ENCODE measurements at regions not wholly inside any gene's neighbourhood (a gene's known extent, or its start where the extent isn't known, plus 50 kb on each side); places are given as distances from the start of the nearest gene placed in this dataset.

DNA sequence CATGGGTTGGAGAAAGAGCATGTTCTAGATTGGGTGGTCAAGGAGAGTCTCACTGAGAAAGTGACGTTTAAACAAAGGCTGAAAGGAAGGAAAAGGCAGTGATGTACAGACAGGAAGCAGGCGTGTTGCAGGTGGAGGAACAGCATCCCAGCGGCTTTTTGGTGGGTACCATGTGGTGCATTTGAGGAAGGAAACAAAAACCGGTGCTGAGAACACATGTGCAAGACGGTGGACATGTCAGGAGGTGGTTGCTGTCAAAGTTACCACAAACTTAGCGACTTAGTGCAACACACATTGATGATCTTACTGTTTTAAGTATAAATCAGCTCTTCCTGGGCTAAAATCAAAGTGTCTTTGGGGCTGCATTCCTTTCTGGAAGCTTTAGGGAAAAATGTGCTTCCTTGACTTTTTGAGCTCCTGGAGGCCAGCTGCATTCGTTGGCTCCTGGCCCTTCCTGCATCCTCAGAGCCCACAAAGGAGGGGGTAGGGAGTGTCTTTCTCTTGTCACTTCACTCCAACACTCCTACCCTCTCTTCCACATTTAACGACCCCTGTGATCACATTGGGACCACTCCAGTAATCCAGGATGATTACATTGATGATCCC is 380.6 kb downstream of the FBXO15 start (continued):
- TF ChIP-seq CREB5 (CRISPR knock-in tag; IDR thresholded peaks at IDR 0.05; ENCODE audit: low read depth) (no peak), RARB (CRISPR knock-in tag; IDR thresholded peaks at IDR 0.05) (no peak), ZFP3 (CRISPR knock-in tag; IDR thresholded peaks at IDR 0.05) (no peak), ZFP30 (CRISPR knock-in tag; IDR thresholded peaks at IDR 0.05) (no peak), ZNF70 (CRISPR knock-in tag; IDR thresholded peaks at IDR 0.05) (no peak), ZNF8 (CRISPR knock-in tag; IDR thresholded peaks at IDR 0.05) (no peak), ISL1 (CRISPR knock-in tag; IDR thresholded peaks at IDR 0.05) (no peak), ZC3H10 (CRISPR knock-in tag; IDR thresholded peaks at IDR 0.05) (no peak), GLIS3 (CRISPR knock-in tag; IDR thresholded peaks at IDR 0.05) (no peak)
- TF ChIP-seq, protein P1, sequence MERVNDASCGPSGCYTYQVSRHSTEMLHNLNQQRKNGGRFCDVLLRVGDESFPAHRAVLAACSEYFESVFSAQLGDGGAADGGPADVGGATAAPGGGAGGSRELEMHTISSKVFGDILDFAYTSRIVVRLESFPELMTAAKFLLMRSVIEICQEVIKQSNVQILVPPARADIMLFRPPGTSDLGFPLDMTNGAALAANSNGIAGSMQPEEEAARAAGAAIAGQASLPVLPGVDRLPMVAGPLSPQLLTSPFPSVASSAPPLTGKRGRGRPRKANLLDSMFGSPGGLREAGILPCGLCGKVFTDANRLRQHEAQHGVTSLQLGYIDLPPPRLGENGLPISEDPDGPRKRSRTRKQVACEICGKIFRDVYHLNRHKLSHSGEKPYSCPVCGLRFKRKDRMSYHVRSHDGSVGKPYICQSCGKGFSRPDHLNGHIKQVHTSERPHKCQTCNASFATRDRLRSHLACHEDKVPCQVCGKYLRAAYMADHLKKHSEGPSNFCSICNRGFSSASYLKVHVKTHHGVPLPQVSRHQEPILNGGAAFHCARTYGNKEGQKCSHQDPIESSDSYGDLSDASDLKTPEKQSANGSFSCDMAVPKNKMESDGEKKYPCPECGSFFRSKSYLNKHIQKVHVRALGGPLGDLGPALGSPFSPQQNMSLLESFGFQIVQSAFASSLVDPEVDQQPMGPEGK (CRISPR knock-in tag; IDR thresholded peaks at IDR 0.05; ENCODE audit: borderline replicate concordance) = no peak
- TF ChIP-seq, protein P2, sequence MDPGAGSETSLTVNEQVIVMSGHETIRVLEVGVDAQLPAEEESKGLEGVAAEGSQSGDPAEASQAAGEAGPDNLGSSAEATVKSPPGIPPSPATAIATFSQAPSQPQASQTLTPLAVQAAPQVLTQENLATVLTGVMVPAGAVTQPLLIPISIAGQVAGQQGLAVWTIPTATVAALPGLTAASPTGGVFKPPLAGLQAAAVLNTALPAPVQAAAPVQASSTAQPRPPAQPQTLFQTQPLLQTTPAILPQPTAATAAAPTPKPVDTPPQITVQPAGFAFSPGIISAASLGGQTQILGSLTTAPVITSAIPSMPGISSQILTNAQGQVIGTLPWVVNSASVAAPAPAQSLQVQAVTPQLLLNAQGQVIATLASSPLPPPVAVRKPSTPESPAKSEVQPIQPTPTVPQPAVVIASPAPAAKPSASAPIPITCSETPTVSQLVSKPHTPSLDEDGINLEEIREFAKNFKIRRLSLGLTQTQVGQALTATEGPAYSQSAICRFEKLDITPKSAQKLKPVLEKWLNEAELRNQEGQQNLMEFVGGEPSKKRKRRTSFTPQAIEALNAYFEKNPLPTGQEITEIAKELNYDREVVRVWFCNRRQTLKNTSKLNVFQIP (CRISPR knock-in tag; IDR thresholded peaks at IDR 0.05; ENCODE audit: borderline replicate concordance, low read depth) = no peak

DNA sequence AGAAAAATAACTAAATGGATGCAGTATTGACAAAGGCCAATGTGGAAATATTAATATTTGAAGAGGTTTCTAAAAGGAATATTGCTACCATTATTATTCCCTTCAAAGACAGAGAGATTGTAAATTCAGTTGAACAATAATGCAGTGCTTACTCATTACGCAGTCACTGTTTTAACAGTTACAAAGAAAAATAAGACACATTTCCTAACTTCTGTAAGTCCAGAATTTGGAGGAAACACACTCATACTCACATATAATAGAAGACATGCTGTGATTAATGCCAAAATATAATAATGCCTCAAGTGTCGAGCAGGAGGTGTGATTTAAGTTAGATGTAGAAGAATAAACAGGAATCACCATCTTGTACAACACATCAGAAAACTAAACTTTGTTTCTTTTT is 389.2 kb downstream of the FBXO15 start:
- ATAC-seq = no peak
- TF ChIP-seq TCF4 (CRISPR knock-in tag; IDR thresholded peaks at IDR 0.05; ENCODE audit: borderline replicate concordance) = no peak
- no peak for TF ChIP-seq TOX (CRISPR knock-in tag; IDR thresholded peaks at IDR 0.05; ENCODE audit: borderline replicate concordance)
- no peak for TF ChIP-seq OSR1 (CRISPR knock-in tag; IDR thresholded peaks at IDR 0.05)
- no peak for TF ChIP-seq SNAI2 (CRISPR knock-in tag; IDR thresholded peaks at IDR 0.05)
- TF ChIP-seq, protein P1 (CRISPR knock-in tag; IDR thresholded peaks at IDR 0.05; ENCODE audit: borderline replicate concordance) = no peak
- no peak for TF ChIP-seq CREB5 (CRISPR knock-in tag; IDR thresholded peaks at IDR 0.05; ENCODE audit: low read depth)
- TF ChIP-seq TSHZ2 (CRISPR knock-in tag; IDR thresholded peaks at IDR 0.05) = no peak
- TF ChIP-seq, protein P2 (CRISPR knock-in tag; IDR thresholded peaks at IDR 0.05; ENCODE audit: borderline replicate concordance, low read depth) = no peak
- TF ChIP-seq ZNF70 (CRISPR knock-in tag; IDR thresholded peaks at IDR 0.05) = no peak
- TF ChIP-seq ARNTL (CRISPR knock-in tag; IDR thresholded peaks at IDR 0.05; ENCODE audit: borderline replicate concordance, low read depth) = no peak
- no peak for TF ChIP-seq RARB (CRISPR knock-in tag; IDR thresholded peaks at IDR 0.05)
- no peak for TF ChIP-seq PPARA (CRISPR knock-in tag; IDR thresholded peaks at IDR 0.05; ENCODE audit: borderline replicate concordance)
- no peak for TF ChIP-seq GLIS3 (CRISPR knock-in tag; IDR thresholded peaks at IDR 0.05)
- no peak for TF ChIP-seq CSDC2 (CRISPR knock-in tag; IDR thresholded peaks at IDR 0.05)
- no peak for TF ChIP-seq ISL1 (CRISPR knock-in tag; IDR thresholded peaks at IDR 0.05)
- no peak for TF ChIP-seq ZNF565 (CRISPR knock-in tag; conservative IDR thresholded peaks at IDR 0.05; ENCODE audit: low read depth)
- TF ChIP-seq ESRRG (CRISPR knock-in tag; IDR thresholded peaks at IDR 0.05) = no peak
